Tibial artery (tissue), 4 donors: ENCODE measurements at regions not wholly inside any gene's neighbourhood (a gene's known extent, or its start where the extent isn't known, plus 50 kb on each side); places are given as distances from the start of the nearest gene placed in this dataset.

ENCODE experiments used
- DNase-seq, 2 donors: peaks; one replicate each; pipeline ENCODE4 v3.0.0-alpha.2; 2019
- H3K27ac ChIP-seq, 2 donors: fragments of 200-600 bp; sonication (generic) in 1 of 2; 1 replicate in 1 of 2; 2 replicates in 1 of 2; pipeline ENCODE4 v1.5.1; 2018 to 2019; ENCODE audit warnings: mild to moderate bottlenecking in 1 of 2
- H3K27me3 ChIP-seq, 2 donors: fragments of 200-600 bp; sonication (generic) in 1 of 2; one replicate each; pipeline versions ENCODE4 v1.5.1 to v1.6.0; 2016 to 2019
- H3K36me3 ChIP-seq, 3 donors: fragments of 200-600 bp; sonication (generic) in 2 of 3; one replicate each; pipeline ENCODE4 v1.5.1; 2016 to 2019; ENCODE audit warnings: mild to moderate bottlenecking in 2 of 3
- H3K4me1 ChIP-seq, 4 donors: fragments of 200-600 bp; sonication (generic) in 2 of 4; 1 replicate in 3 of 4; 2 replicates in 1 of 4; pipeline ENCODE4 v1.5.1; 2016 to 2019
- H3K4me3 ChIP-seq, 2 donors: fragments of 200-600 bp; sonication (generic) in 1 of 2; 1 replicate in 1 of 2; 2 replicates in 1 of 2; pipeline ENCODE4 v1.5.1; 2018 to 2019; ENCODE audit warnings: mild to moderate bottlenecking in 2 of 2
- H3K9me3 ChIP-seq, 3 donors: fragments of 200-600 bp; sonication (generic) in 1 of 3; one replicate each; pipeline ENCODE4 v1.5.1; 2016 to 2019
- CTCF ChIP-seq, 2 experiments: fragments of 200-600 bp in 1 of 2; fragments of 450-650 bp in 1 of 2; IDR thresholded peaks; one replicate each; pipeline ENCODE4 v1.5.1; 2017 to 2019; ENCODE audit warnings: antibody characterized with exemption in 2 of 2, mild to moderate bottlenecking in 1 of 2, moderate library complexity in 1 of 2
- intact Hi-C: fragments of 100-400 bp; cut with DNase I; formaldehyde crosslinking; loops from one replicate; pipeline ENCODE4 v1.15.0; 2023; ENCODE audit warnings: low total_unique reads

GRCh38 chr3:147987549-147987948 lies 578.4 kb downstream of the ZIC1 start:
- H3K9me3 ChIP-seq, result no peaks in the 10 kb centered on the region
- H3K27ac ChIP-seq, result no peak overlapping the region
- no peak for TF ChIP-seq CTCF (IDR thresholded peaks at IDR 0.05)
- DNase-seq, result no peak
- H3K36me3 ChIP-seq, result no peaks in the 10 kb centered on the region
- no peaks in the 10 kb centered on the region for H3K4me1 ChIP-seq
- H3K27me3 ChIP-seq, result no peaks in the 10 kb centered on the region
- intact Hi-C loops, result no loop called here
- H3K4me3 ChIP-seq, result no peak overlapping the region

GRCh38 chr3:147989344-147989743 lies 580.2 kb downstream of the ZIC1 start:
- intact Hi-C loops, result no loop called here
- Histone ChIP-seq H3K9me3 (no peaks in the 10 kb centered on the region), H3K36me3 (no peaks in the 10 kb centered on the region), H3K4me3 (no peak overlapping the region), H3K4me1 (no peaks in the 10 kb centered on the region), H3K27ac (no peak overlapping the region), H3K27me3 (no peaks in the 10 kb centered on the region)
- DNase-seq, result no peak
- TF ChIP-seq CTCF (IDR thresholded peaks at IDR 0.05), result no peak

GRCh38 chr3:148002705-148003205 lies 593.6 kb downstream of the ZIC1 start:
- no peak for DNase-seq
- H3K9me3 ChIP-seq, result no peaks in the 10 kb centered on the region
- H3K27ac ChIP-seq, result no peak overlapping the region
- intact Hi-C loops, result no loop called here
- no peak for TF ChIP-seq CTCF (IDR thresholded peaks at IDR 0.05)
- no peak overlapping the region for H3K4me3 ChIP-seq
- H3K4me1 ChIP-seq, result no peaks in the 10 kb centered on the region
- H3K27me3 ChIP-seq, result no peaks in the 10 kb centered on the region
- no peaks in the 10 kb centered on the region for H3K36me3 ChIP-seq

DNA sequence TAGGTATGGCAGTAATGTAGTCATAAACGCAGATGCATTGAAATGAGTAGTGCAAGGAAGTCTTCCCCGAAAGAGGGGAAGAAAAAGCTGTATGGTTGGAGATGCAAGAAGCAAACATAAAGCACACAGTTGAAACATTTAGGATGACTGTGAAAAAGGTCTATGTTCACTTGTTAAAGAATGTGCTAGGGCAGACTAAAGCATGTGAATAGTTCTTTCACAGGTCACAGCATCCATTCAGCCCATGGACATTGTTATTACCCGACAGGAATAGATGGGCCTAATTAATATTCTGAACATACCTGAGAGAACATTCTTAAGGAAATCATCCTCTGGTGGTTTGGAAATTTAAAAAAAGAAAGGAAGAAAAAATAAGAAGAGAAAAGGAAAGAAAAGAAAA lies 595.2 kb downstream of the ZIC1 start:
- no peaks in the 10 kb centered on the region for H3K9me3 ChIP-seq
- no peaks in the 10 kb centered on the region for H3K36me3 ChIP-seq
- DNase-seq, result no peak
- no peaks in the 10 kb centered on the region for H3K4me1 ChIP-seq
- H3K27me3 ChIP-seq, result no peaks in the 10 kb centered on the region
- H3K4me3 ChIP-seq, result no peak overlapping the region
- TF ChIP-seq CTCF (IDR thresholded peaks at IDR 0.05), result no peak
- H3K27ac ChIP-seq, result no peak overlapping the region
- intact Hi-C loops, result no loop called here

DNA sequence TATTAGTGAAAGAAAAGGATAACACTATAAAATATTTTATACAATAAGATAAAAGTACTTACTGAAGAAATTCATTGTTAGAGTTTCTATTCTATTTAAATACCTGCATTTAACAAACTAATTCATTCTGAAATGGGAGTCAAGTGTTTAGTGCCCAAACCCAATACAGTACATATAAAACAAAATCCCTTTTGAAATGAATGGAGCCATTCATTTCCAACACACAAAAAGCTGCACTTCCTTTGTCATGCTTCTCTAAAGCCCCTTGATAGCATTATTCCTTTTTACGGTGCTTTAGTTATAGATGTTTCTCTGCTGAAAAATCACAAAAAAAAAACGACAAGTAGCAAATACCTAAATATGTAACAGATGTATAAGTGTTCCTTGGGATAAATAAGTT lies 596.3 kb downstream of the ZIC1 start:
- no peak for TF ChIP-seq CTCF (IDR thresholded peaks at IDR 0.05)
- H3K27ac ChIP-seq, result no peak overlapping the region

GRCh38 chr3:148006508-148006907 lies 597.3 kb downstream of the ZIC1 start:
- no peaks in the 10 kb centered on the region for H3K4me1 ChIP-seq
- no peak for DNase-seq
- H3K36me3 ChIP-seq, result no peaks in the 10 kb centered on the region
- intact Hi-C loops, result no loop called here
- H3K4me3 ChIP-seq, result no peak overlapping the region
- H3K9me3 ChIP-seq, result no peaks in the 10 kb centered on the region
- no peak for TF ChIP-seq CTCF (IDR thresholded peaks at IDR 0.05)
- H3K27me3 ChIP-seq, result no peaks in the 10 kb centered on the region
- no peak overlapping the region for H3K27ac ChIP-seq

More for the DNA sequence above, 596.3 kb downstream of the ZIC1 start:
- Histone ChIP-seq H3K36me3 (no peaks in the 10 kb centered on the region), H3K27me3 (no peaks in the 10 kb centered on the region), H3K4me1 (no peaks in the 10 kb centered on the region), H3K9me3 (no peaks in the 10 kb centered on the region), H3K4me3 (no peak overlapping the region)
- DNase-seq, result no peak
- intact Hi-C loops, result no loop called here
